ENCODE measurements at regions not wholly inside any gene's neighbourhood (a gene's known extent, or its start where the extent isn't known, plus 50 kb on each side); places are given as distances from the start of the nearest gene placed in this dataset.

- DNase-seq (ENCODE audit: low read depth in 1 of 2, low spot score in 2 of 2): peak in 1 of 2 experiments; percentile 2
- H3K4me3 ChIP-seq: no peak overlapping the region
Observed at GRCh38 chr1:186620566-186621350, 59.5 kb downstream of the PTGS2 start.

GRCh38 chr1:186618401-186619170 lies 61.6 kb downstream of the PTGS2 start:
- no peak for DNase-seq (ENCODE audit: low read depth in 1 of 2, low spot score in 2 of 2)
- Histone ChIP-seq H3K4me3 (no peak overlapping the region), H3K27me3 (replicated peaks) (peaks cover 3% of the 10 kb centered on the region; the same call in 1 of the 2 replicates), H3K36me3 (no peaks in the 10 kb centered on the region), H3K4me1 (replicated peaks) (no peaks in the 10 kb centered on the region), H3K9me3 (replicated peaks) (no peaks in the 10 kb centered on the region), H3K27ac (no peak overlapping the region)

More at GRCh38 chr1:186620566-186621350, 59.5 kb downstream of the PTGS2 start:
- peaks cover 3% of the 10 kb centered on the region; the same call in 1 of the 2 replicates for H3K27me3 ChIP-seq (replicated peaks)
- no peaks in the 10 kb centered on the region for H3K4me1 ChIP-seq (replicated peaks)
- no peak overlapping the region for H3K27ac ChIP-seq
- no peaks in the 10 kb centered on the region for H3K36me3 ChIP-seq
- H3K9me3 ChIP-seq (replicated peaks): no peaks in the 10 kb centered on the region

GRCh38 chr1:186617926-186618325 lies 62.3 kb downstream of the PTGS2 start:
- no peak overlapping the region for H3K4me3 ChIP-seq
- H3K27ac ChIP-seq: no peak overlapping the region
- no peaks in the 10 kb centered on the region for H3K9me3 ChIP-seq (replicated peaks)
- H3K27me3 ChIP-seq (replicated peaks): peaks cover 3% of the 10 kb centered on the region; the same call in 1 of the 2 replicates
- DNase-seq (ENCODE audit: low read depth in 1 of 2, low spot score in 2 of 2): no peak
- H3K4me1 ChIP-seq (replicated peaks): no peaks in the 10 kb centered on the region
- H3K36me3 ChIP-seq: no peaks in the 10 kb centered on the region

GRCh38 chr1:186616511-186616910 lies 63.7 kb downstream of the PTGS2 start:
- H3K4me1 ChIP-seq (replicated peaks): no peaks in the 10 kb centered on the region

GRCh38 chr1:186615332-186615731 lies 64.9 kb downstream of the PTGS2 start:
- H3K27ac ChIP-seq: no peak overlapping the region
- peaks cover 3% of the 10 kb centered on the region; the same call in 1 of the 2 replicates for H3K27me3 ChIP-seq (replicated peaks)
- no peaks in the 10 kb centered on the region for H3K36me3 ChIP-seq
- no peaks in the 10 kb centered on the region for H3K9me3 ChIP-seq (replicated peaks)
- H3K4me1 ChIP-seq (replicated peaks): no peaks in the 10 kb centered on the region
- no peak overlapping the region for H3K4me3 ChIP-seq
- no peak for DNase-seq (ENCODE audit: low read depth in 1 of 2, low spot score in 2 of 2)

More at GRCh38 chr1:186616511-186616910, 63.7 kb downstream of the PTGS2 start:
- no peak overlapping the region for H3K27ac ChIP-seq
- DNase-seq (ENCODE audit: low read depth in 1 of 2, low spot score in 2 of 2): no peak
- no peaks in the 10 kb centered on the region for H3K9me3 ChIP-seq (replicated peaks)
- no peak overlapping the region for H3K4me3 ChIP-seq
- H3K27me3 ChIP-seq (replicated peaks): peaks cover 3% of the 10 kb centered on the region; the same call in 1 of the 2 replicates
- H3K36me3 ChIP-seq: no peaks in the 10 kb centered on the region

GRCh38 chr1:186611156-186611555 lies 69.1 kb downstream of the PTGS2 start:
- Histone ChIP-seq H3K9me3 (replicated peaks) (no peaks in the 10 kb centered on the region), H3K36me3 (no peaks in the 10 kb centered on the region), H3K4me3 (no peak overlapping the region), H3K27me3 (replicated peaks) (no peaks in the 10 kb centered on the region), H3K4me1 (replicated peaks) (no peaks in the 10 kb centered on the region), H3K27ac (no peak overlapping the region)
- DNase-seq (ENCODE audit: low read depth in 1 of 2, low spot score in 2 of 2): no peak

GRCh38 chr1:186609183-186609582 lies 71.0 kb downstream of the PTGS2 start:
- no peaks in the 10 kb centered on the region for H3K4me1 ChIP-seq (replicated peaks)
- H3K27me3 ChIP-seq (replicated peaks): no peaks in the 10 kb centered on the region
- no peaks in the 10 kb centered on the region for H3K36me3 ChIP-seq
- DNase-seq (ENCODE audit: low read depth in 1 of 2, low spot score in 2 of 2): no peak
- H3K27ac ChIP-seq: no peak overlapping the region
- H3K4me3 ChIP-seq: no peak overlapping the region
- H3K9me3 ChIP-seq (replicated peaks): no peaks in the 10 kb centered on the region

- Histone ChIP-seq H3K9me3 (replicated peaks) (no peaks in the 10 kb centered on the region), H3K27ac (no peak overlapping the region), H3K4me3 (no peak overlapping the region), H3K4me1 (replicated peaks) (no peaks in the 10 kb centered on the region), H3K36me3 (no peaks in the 10 kb centered on the region), H3K27me3 (replicated peaks) (no peaks in the 10 kb centered on the region)
- peak in 1 of 2 experiments; percentile 7 for DNase-seq (ENCODE audit: low read depth in 1 of 2, low spot score in 2 of 2)
Observed at GRCh38 chr1:186605762-186606350, 74.4 kb downstream of the PTGS2 start.

GRCh38 chr1:186595969-186596368 lies 84.3 kb downstream of the PTGS2 start:
- no peaks in the 10 kb centered on the region for H3K9me3 ChIP-seq (replicated peaks)
- H3K36me3 ChIP-seq: no peaks in the 10 kb centered on the region
- H3K4me1 ChIP-seq (replicated peaks): no peaks in the 10 kb centered on the region
- H3K4me3 ChIP-seq: no peak overlapping the region
- no peaks in the 10 kb centered on the region for H3K27me3 ChIP-seq (replicated peaks)
- DNase-seq (ENCODE audit: low read depth in 1 of 2, low spot score in 2 of 2): no peak
- no peak overlapping the region for H3K27ac ChIP-seq

- Histone ChIP-seq H3K36me3 (no peaks in the 10 kb centered on the region), H3K9me3 (replicated peaks) (no peaks in the 10 kb centered on the region), H3K4me1 (replicated peaks) (no peaks in the 10 kb centered on the region), H3K27me3 (replicated peaks) (no peaks in the 10 kb centered on the region), H3K4me3 (no peak overlapping the region), H3K27ac (no peak overlapping the region)
- DNase-seq (ENCODE audit: low read depth in 1 of 2, low spot score in 2 of 2): no peak
Observed at GRCh38 chr1:186578325-186579016, 101.8 kb downstream of the PTGS2 start.

GRCh38 chr1:186577633-186578032 lies 102.6 kb downstream of the PTGS2 start:
- H3K36me3 ChIP-seq: no peaks in the 10 kb centered on the region
- H3K27ac ChIP-seq: no peak overlapping the region
- DNase-seq (ENCODE audit: low read depth in 1 of 2, low spot score in 2 of 2): no peak
- H3K4me1 ChIP-seq (replicated peaks): no peaks in the 10 kb centered on the region
- H3K4me3 ChIP-seq: no peak overlapping the region
- no peaks in the 10 kb centered on the region for H3K27me3 ChIP-seq (replicated peaks)
- H3K9me3 ChIP-seq (replicated peaks): no peaks in the 10 kb centered on the region

GRCh38 chr1:186577216-186577615 lies 103.0 kb downstream of the PTGS2 start:
- H3K4me3 ChIP-seq: no peak overlapping the region
- DNase-seq (ENCODE audit: low read depth in 1 of 2, low spot score in 2 of 2): no peak
- no peaks in the 10 kb centered on the region for H3K27me3 ChIP-seq (replicated peaks)
- H3K9me3 ChIP-seq (replicated peaks): no peaks in the 10 kb centered on the region
- no peaks in the 10 kb centered on the region for H3K4me1 ChIP-seq (replicated peaks)
- no peaks in the 10 kb centered on the region for H3K36me3 ChIP-seq
- H3K27ac ChIP-seq: no peak overlapping the region

- H3K4me1 ChIP-seq (replicated peaks): no peaks in the 10 kb centered on the region
- no peak overlapping the region for H3K27ac ChIP-seq
- no peak overlapping the region for H3K4me3 ChIP-seq
- DNase-seq (ENCODE audit: low read depth in 1 of 2, low spot score in 2 of 2): no peak
- no peaks in the 10 kb centered on the region for H3K9me3 ChIP-seq (replicated peaks)
- no peaks in the 10 kb centered on the region for H3K36me3 ChIP-seq
- no peaks in the 10 kb centered on the region for H3K27me3 ChIP-seq (replicated peaks)
Observed at GRCh38 chr1:186575348-186575747, 104.9 kb downstream of the PTGS2 start.
